ENCODE measurements at regions not wholly inside any gene's neighbourhood (a gene's known extent, or its start where the extent isn't known, plus 50 kb on each side); places are given as distances from the start of the nearest gene placed in this dataset.

- DNase-seq: no peak
Measured at GRCh38 chr4:182062458-182062857, 180.7 kb upstream of the TENM3 start.

DNA sequence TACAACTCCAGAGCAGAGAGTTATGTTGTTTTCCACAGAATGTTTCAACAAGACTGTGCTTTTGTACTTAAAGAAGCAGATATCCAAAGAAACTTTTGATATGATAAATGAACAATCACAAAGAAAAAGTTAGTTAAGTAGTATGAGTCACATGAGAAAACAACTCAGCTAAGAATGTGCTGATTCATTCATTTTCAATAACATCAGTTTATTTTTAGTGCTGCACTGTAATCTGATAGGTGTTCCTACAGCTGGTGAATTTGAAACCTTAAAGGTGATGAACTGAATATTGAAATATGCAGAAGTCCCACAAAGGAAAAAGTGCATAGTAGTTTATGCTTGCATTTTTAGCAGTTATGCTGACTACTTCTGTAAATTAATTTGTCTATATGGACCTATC, 180.3 kb upstream of the TENM3 start:
- DNase-seq: no peak

GRCh38 chr4:182063651-182064050, 179.6 kb upstream of the TENM3 start:
- no peak for DNase-seq

DNA sequence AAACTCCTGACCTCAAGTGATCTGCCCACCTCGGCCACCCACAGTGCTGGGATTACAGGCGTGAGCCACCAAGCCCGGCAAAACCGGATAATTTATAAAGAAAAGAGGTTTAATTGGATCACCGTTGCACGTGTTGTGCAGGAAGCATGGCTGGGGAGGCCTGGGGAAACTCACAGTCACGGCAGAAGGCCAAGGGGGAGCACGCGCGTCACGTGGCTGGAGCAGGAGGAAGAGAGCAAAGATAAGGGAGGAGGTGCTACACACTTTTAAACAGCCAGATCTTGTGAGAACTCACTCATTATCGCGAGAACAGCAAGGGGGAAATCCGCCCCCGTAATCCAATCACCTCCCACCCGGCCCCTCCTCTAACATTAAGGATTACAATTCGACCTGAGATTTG, 177.9 kb upstream of the TENM3 start:
- no peak for DNase-seq

- no peak for DNase-seq
Measured at GRCh38 chr4:182066037-182066436, 177.2 kb upstream of the TENM3 start.

DNA sequence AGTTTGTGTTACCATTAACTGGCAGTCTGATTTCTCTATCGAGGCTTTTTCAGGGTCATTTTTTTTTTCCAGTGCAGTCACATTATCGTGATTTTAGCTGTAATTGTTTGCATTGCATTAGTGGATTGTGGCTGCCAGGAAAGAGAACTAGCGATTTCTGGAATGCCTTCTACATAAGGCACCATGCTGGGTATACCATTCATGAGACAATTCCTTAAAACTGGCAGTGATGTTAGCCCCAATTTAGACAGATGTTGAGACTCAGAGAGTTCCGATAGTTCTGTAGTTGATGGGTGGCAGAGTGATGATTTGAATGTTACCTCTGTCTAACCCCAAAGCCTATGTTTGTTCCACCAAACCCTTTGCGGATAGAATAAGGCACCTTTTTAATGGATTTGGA, 175.4 kb upstream of the TENM3 start:
- DNase-seq: no peak

DNA sequence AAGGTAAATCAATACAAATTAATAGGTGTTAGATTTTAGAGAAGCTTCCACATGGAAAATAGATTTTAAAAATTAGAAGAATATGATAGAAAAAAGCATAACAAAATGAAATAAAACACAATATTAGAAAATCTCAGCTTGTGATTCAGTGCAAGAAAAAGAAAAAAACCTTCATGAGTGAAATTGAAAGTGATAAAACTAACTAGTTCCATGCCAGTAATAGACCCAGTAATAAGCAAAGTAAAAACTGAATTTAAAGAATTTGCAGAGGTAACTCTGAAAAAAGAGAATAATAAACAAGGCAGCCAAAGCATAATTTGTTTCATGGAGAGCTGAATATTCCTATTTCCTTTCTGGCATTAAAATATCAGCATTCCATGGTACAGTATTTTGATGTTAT, 174.3 kb upstream of the TENM3 start:
- DNase-seq: no peak

GRCh38 chr4:182073278-182073677, 169.9 kb upstream of the TENM3 start:
- no peak for DNase-seq

DNA sequence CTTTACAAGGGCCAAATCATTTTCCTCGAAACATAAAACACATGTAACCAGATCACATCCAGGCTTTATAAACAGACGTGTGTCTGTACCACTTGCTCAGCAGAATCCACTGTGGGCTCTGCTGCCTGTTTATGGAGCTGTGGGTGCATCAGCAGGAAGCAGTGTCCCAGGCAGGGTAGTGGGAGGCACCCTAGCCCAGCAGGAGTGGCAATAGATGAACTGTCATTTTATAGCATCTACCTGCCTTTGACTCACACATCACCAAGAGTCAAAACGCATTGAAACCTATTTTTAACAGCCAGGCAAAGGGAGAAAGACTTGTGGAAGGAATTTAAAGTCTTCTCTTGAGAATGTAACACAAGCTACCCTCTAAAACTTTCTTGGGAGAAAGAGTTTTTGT, 169.1 kb upstream of the TENM3 start:
- DNase-seq: no peak

GRCh38 chr4:182074810-182075209, 168.4 kb upstream of the TENM3 start:
- DNase-seq: no peak

DNA sequence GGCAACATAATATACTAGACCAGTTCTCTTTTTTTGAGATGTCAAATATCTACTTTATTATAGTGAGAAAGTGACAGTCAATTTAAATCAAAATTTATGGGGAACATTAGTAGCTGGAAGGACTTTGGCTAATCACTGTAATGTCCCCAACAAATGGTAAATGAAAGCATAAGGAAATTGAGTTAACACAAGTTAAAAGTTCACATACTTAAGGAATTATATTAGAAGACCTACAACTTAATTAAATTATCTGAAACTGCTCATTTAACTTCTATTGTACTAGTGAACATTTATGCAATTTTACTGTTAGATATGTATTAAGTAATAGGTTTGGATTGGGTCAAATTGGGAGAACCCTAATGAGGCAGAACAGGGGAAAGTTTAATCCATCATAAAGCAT, 160.3 kb upstream of the TENM3 start:
- DNase-seq: no peak

DNA sequence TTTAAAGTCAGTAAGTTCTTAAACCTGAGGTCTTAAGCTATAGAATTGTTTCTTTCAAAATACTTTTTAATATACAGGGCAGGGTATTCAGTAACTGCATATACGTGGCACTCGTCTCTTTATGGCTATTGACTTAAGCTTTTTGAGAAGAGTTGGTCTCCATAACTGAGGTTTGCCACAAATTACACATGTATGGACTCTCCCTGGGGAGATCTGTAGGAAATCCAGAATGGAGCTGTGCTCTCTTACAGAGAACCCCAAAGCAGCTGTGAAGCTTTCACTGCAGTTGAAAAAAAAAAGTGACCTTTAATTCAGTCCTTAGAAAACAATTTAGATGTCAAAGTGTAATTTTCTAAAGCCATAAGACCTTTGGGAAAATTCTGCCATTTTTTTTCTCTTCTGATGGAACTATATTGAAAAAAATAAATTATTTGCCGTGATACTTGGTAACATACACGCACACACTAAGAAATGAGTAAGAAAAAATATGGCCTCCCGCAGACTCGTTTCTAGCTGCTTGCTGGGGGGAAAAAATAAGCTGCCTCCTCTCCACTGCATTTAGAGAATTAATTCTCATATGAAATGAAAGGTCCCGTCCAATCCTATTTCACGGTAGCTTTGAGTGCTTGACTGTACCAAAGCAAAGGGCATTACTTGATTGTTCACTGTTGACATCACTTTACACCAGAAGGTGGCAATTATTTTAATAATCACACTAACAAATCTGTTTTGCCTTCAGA, 159.4 kb upstream of the TENM3 start:
- DNase-seq: no peak

- DNase-seq: no peak
Measured at GRCh38 chr4:182085051-182085480, 158.1 kb upstream of the TENM3 start.

- DNase-seq: no peak
Measured at GRCh38 chr4:182089326-182089725, 153.9 kb upstream of the TENM3 start.

DNA sequence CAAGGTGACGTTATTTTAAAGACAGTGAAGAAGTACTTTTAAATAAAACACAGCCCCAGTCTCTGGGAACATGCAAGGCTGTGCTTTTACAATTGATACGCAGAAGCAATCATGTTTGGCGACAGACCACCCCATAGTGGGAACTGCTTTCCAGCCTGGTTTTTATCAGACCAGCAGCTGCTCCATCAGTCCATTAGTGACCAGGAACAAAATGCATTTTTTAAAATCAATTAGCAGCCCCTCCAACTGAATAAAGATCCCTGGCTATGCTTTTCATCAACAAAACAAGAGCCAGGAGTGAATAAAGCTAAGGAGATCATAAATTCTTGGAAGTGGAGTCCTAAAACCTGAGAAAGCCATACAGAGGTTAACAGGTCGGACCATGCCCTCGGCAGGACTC, 153.0 kb upstream of the TENM3 start:
- no peak for DNase-seq

DNA sequence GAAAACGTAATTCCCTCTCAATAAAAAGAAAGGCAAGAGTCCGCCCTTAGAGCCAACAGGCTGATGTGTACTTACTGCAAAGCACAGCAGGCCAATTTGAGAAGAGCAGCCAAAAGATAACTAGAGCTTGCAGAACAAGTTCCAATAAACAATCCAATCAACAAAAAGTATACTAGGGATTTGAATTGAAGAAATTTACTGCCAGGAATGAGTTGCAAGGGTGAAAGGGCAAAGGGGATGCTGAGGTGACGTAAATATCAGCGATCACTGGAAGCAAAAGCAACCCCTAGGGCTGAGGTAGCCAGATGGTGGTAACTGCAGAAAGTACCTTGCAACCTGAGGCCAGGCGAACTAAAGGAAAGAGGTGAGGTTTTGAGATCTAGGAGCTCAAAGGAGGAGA, 152.1 kb upstream of the TENM3 start:
- no peak for DNase-seq

DNA sequence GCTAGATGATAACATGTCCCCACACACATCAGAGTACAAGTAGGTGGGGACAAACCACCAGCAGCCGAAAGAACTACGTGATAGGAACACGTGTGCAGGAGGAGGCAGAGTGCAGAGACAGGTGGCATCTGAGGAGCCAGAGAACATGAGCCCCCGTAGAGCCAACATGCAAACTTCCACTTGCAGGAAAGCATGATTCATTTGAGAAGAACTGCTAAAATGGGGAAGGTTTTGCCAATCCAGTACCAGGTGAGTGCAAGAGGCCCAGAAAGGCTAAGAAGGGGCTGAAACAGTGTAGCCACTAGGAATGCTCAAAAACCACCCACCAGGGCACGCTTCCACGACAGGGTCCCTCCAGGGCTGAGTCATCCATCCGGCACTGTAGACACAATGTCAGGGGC, 149.8 kb upstream of the TENM3 start:
- no peak for DNase-seq

DNA sequence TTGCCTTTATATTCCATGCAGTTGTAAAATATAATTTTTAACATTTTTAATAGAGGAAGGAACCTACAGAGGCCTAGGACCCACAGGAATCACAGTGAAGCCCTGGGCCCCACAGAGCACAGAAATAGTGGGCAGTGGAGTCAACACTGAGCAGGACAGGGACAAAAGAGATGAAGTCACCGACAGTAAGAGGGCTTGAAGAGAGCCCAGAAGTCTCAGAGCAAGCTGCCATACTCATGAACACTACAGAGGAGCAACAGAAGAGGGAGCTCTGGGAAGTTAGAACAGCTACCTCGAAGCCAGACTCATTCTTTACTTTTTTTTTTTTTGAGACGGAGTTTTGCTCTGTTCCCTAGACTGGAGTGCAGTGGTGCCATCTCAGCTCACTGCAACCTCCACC, 149.3 kb upstream of the TENM3 start:
- no peak for DNase-seq

DNA sequence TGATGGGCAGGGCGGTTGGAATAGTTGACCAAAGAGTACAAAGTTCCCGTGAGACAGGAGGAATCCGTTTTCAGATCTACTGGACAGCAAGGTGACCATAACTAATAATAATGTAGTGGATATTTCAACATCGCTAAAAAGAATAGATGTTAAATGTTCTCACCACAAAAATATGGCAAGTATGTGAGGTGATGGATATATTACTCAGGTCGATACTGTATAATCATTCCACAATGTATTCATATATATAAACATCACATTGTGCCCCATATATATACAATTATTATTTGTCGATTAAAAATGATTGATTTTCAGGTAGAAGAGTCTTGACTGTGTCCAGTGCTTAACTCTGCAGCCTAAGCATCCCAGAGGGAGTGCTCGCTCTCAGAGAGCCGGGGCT, 141.6 kb upstream of the TENM3 start:
- DNase-seq: no peak

GRCh38 chr4:182102576-182102975, 140.6 kb upstream of the TENM3 start:
- no peak for DNase-seq

GRCh38 chr4:182103614-182104319, 139.4 kb upstream of the TENM3 start:
- DNase-seq: no peak

DNA sequence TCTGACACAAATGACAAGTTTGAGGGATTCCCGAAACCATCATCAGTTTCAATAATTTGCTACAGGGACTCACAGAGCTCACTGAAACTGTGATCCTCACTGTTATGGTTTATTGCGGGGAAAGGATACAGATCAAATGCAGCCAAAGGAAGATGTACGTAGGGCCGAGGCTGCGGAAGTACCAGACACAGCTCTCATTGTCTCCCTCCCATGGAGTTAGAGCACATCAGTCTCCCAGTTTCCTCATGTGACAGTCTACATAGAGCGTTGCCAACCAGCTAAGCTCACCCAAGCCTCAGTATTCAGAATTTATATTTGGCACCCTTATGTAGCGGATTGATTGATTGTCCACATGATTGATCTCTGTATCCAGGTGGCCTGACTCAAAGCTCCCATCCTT, 137.8 kb upstream of the TENM3 start:
- DNase-seq: no peak

DNA sequence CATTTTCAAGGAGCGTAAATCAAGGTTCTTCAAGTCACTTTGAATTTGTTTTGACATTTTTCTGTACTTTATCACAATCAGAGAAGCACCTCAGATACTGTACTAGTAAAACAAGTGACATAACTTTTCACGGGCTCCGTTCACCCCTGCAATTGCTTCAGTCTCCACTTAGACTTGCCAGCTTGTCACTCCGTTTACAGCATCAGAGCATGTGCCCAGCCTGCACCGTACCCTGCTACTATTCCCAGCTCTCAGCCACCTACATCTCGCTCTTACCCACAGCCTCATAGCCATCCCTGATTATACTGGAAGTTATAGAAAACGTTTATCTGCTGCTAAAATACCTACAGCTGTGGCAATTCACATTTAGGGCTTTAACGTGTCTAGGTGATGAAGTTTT, 135.3 kb upstream of the TENM3 start:
- DNase-seq: no peak

DNA sequence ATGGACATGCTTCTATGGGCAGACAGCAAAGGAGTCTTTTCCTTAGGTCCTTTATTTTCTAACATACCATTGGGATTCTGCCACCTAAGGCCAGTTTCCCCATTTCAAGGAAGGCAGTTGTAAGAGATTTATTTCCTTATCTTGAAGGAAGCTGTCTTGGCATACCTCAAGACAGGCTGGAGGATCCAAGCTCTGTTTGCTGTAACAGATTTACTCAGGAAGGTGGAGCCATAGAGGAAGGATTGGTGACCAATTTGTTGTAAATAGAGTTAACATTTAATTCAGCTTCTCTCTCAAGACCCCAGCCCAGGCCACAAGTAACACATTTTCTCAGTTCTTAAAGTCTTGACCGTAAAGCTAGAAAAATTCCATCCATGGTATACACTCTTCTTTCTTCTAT, 131.6 kb upstream of the TENM3 start:
- no peak for DNase-seq

GRCh38 chr4:182113779-182114178, 129.4 kb upstream of the TENM3 start:
- no peak for DNase-seq

Measured in activated gamma-delta T cell treated with Interleukin-2 at 50 U/mL for 16 hours (primary cell).